Ishikawa (cell line): ENCODE measurements at regions not wholly inside any gene's neighbourhood (a gene's known extent, or its start where the extent isn't known, plus 50 kb on each side); places are given as distances from the start of the nearest gene placed in this dataset.

Experiments used
- CEBPB ChIP-seq: IDR thresholded peaks from 2 replicates; pipeline ENCODE4 v1.6.1; 2012
- CREB1 ChIP-seq: IDR thresholded peaks from 2 replicates; pipeline ENCODE4 v1.6.1; 2012; ENCODE audit warnings: low read depth
- EGR1 ChIP-seq: IDR thresholded peaks from 2 replicates; pipeline ENCODE4 v1.6.1; 2012
- EP300 ChIP-seq: IDR thresholded peaks from 2 replicates; pipeline ENCODE4 v1.6.1; 2012; ENCODE audit warnings: borderline replicate concordance
- FOXM1 ChIP-seq: IDR thresholded peaks from 2 replicates; pipeline ENCODE4 v1.6.1; 2012; ENCODE audit warnings: low read depth, borderline replicate concordance
- MAX ChIP-seq: IDR thresholded peaks from 2 replicates; pipeline ENCODE4 v1.6.1; 2012
- NFIC ChIP-seq: IDR thresholded peaks from 2 replicates; pipeline ENCODE4 v1.6.1; 2012
- RAD21 ChIP-seq: IDR thresholded peaks from 2 replicates; pipeline ENCODE4 v1.6.1; 2012; ENCODE audit warnings: low read depth
- REST ChIP-seq: IDR thresholded peaks from 2 replicates; pipeline ENCODE4 v1.6.1; 2012; ENCODE audit warnings: low read depth, mild to moderate bottlenecking
- TAF1 ChIP-seq: IDR thresholded peaks from 2 replicates; pipeline ENCODE4 v1.6.1; 2012; ENCODE audit warnings: low read depth, mild to moderate bottlenecking
- TCF12 ChIP-seq: IDR thresholded peaks from 2 replicates; pipeline ENCODE4 v1.6.1; 2012; ENCODE audit warnings: low read depth
- TEAD4 ChIP-seq: IDR thresholded peaks from 2 replicates; pipeline ENCODE4 v1.6.1; 2012
- USF1 ChIP-seq: IDR thresholded peaks from 2 replicates; pipeline ENCODE4 v1.6.1; 2012
- YY1 ChIP-seq: IDR thresholded peaks from 2 replicates; pipeline ENCODE4 v1.6.1; 2012; ENCODE audit warnings: low read depth
- ZBTB7A ChIP-seq: IDR thresholded peaks from 2 replicates; pipeline ENCODE4 v1.6.1; 2012; ENCODE audit warnings: low read depth

GRCh38 chr13:76775088-76775740 is 111.0 kb downstream of the KCTD12 start:
- no peak for TF ChIP-seq YY1
- no peak for TF ChIP-seq FOXM1
- TF ChIP-seq EGR1: no peak
- TF ChIP-seq MAX: no peak
- no peak for TF ChIP-seq EP300
- no peak for TF ChIP-seq ZBTB7A
- no peak for TF ChIP-seq CEBPB
- TF ChIP-seq USF1: no peak
- TF ChIP-seq CREB1: no peak
- TF ChIP-seq TCF12: no peak
- no peak for TF ChIP-seq NFIC
- TF ChIP-seq TAF1: no peak
- TF ChIP-seq RAD21: no peak
- no peak for TF ChIP-seq TEAD4
- TF ChIP-seq REST: no peak

DNA sequence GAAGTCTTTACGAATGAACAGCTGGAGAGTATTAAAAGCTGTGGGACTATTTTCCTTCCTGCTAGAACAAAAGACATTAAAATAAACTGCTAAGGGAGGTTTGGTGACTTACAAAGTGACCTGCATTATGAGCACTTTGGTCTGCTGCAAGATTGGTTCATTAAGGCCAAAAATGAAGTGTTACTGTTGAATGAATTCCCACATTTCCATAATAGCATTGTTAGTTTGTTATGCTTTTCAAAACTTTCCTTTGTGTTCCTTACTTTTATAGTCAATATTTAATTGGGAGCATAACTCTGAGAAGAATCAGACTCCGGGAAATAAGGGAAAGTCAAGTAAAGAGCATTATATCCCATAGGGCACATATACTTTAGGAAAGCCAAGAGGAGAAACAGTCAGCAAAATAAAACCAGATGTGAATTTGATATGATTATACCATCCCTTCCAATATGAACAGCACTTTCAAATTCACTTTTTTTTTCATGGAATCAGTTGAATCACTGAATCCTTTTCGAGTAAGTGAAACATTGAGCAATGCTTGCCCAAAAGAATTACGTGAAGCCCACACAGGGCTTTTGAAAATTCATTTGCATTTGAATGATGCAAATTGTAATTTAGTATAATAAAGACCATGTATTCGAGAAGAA is 112.6 kb downstream of the KCTD12 start:
- no peak for TF ChIP-seq NFIC
- TF ChIP-seq RAD21: no peak
- no peak for TF ChIP-seq EGR1
- no peak for TF ChIP-seq TEAD4
- no peak for TF ChIP-seq TAF1
- TF ChIP-seq MAX: no peak
- no peak for TF ChIP-seq TCF12
- no peak for TF ChIP-seq CEBPB
- TF ChIP-seq EP300: no peak
- TF ChIP-seq FOXM1: no peak
- TF ChIP-seq YY1: no peak
- no peak for TF ChIP-seq REST
- no peak for TF ChIP-seq USF1
- TF ChIP-seq CREB1: no peak
- TF ChIP-seq ZBTB7A: no peak

GRCh38 chr13:76772241-76772640 is 114.0 kb downstream of the KCTD12 start:
- TF ChIP-seq RAD21: no peak
- TF ChIP-seq REST: no peak
- TF ChIP-seq CEBPB: no peak
- TF ChIP-seq USF1: no peak
- TF ChIP-seq EP300: no peak
- TF ChIP-seq YY1: no peak
- no peak for TF ChIP-seq TCF12
- TF ChIP-seq ZBTB7A: no peak
- no peak for TF ChIP-seq TAF1
- TF ChIP-seq TEAD4: no peak
- no peak for TF ChIP-seq FOXM1
- TF ChIP-seq NFIC: no peak
- no peak for TF ChIP-seq CREB1
- no peak for TF ChIP-seq MAX
- no peak for TF ChIP-seq EGR1
